Muscle layer of colon (tissue), 2 donors: ENCODE measurements at regions not wholly inside any gene's neighbourhood (a gene's known extent, or its start where the extent isn't known, plus 50 kb on each side); places are given as distances from the start of the nearest gene placed in this dataset.
"Not testable (repeated sequence)": the region's sequence is repeated elsewhere in the genome, so short reads cannot be mapped to it uniquely, and the experiment has no call there.

Experiments
- H3K27ac ChIP-seq: one replicate; pipeline ENCODE4 v1.7.0; 2013; ENCODE audit warnings: low read depth, mild to moderate bottlenecking, low read length, moderate library complexity
- H3K27me3 ChIP-seq, 2 donors: one replicate each; pipeline ENCODE4 v1.7.0; 2013; ENCODE audit warnings: low read length in 2 of 2, mild to moderate bottlenecking in 2 of 2; ENCODE audit not compliant: insufficient read depth in 2 of 2, control insufficient read depth in 1 of 2
- H3K36me3 ChIP-seq: one replicate; pipeline ENCODE4 v1.7.0; 2013; ENCODE audit warnings: mild to moderate bottlenecking, low read length; ENCODE audit not compliant: insufficient read depth
- H3K4me1 ChIP-seq: one replicate; pipeline ENCODE4 v1.7.0; 2013; ENCODE audit warnings: mild to moderate bottlenecking, low read length; ENCODE audit not compliant: insufficient read depth
- H3K4me3 ChIP-seq, 2 donors: one replicate each; pipeline ENCODE4 v1.7.0; 2013; ENCODE audit warnings: low read length in 2 of 2, low read depth in 1 of 2, mild to moderate bottlenecking in 1 of 2, moderate library complexity in 1 of 2
- H3K9ac ChIP-seq: one replicate; pipeline ENCODE4 v1.7.0; 2013; ENCODE audit warnings: low read length
- H3K9me3 ChIP-seq: one replicate; pipeline ENCODE4 v1.7.0; 2013; ENCODE audit warnings: mild to moderate bottlenecking, low read length
- donor health status: abdominal sarcoma.
- donor health status: Adenocarcinoma of cecum.

DNA sequence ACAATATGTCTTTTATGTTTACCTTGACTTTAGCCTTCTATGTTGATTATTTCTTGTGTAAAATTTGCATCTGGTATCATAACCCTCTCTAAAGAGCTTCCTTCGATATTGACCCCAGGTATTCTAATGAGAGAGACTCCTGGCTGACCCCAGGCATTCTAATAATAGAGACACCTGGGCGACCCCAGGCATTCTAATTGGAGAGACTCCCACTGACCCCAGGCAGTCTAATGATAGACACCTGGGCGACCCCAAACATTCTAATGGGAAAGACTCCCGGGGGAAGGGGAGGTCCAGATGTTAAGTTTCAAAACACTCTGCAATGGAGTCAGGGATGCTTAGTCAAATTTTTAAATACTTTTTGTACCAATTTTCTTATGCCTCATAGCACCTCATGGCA, 726.4 kb downstream of the COL12A1 start:
- Histone ChIP-seq H3K9me3 (no peaks in the 10 kb centered on the region), H3K4me3 (no peak overlapping the region), H3K9ac (no peak overlapping the region), H3K27ac (no peak overlapping the region), H3K27me3 (no peaks in the 10 kb centered on the region), H3K36me3 (no peaks in the 10 kb centered on the region), H3K4me1 (no peaks in the 10 kb centered on the region)

- H3K27me3 ChIP-seq, H3K4me3 ChIP-seq, H3K9me3 ChIP-seq, H3K36me3 ChIP-seq, H3K4me1 ChIP-seq, H3K27ac ChIP-seq, H3K9ac ChIP-seq: not testable (repeated sequence)
Observed at GRCh38 chr6:74474046-74474445, 731.8 kb downstream of the COL12A1 start.

DNA sequence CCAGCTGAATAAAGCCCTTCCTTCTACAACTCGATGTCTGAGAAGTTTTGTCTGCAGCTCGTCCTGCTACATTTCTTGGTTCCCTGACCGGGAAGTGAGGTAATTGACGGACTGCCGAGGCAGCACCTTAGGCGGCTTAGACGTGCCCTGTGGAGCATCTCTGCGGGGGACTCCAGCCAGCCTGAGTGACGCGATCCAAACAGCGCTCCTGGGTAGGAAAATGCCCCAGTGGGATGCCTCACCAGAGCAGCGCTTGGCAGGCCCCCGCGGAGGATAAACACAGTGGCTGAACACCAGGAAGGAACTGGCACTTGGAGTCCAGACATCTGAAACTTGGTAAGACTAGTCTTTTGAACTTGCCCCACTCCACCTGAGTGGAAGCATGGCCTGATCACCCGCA, 737.3 kb downstream of the COL12A1 start:
- H3K4me3 ChIP-seq, H3K9me3 ChIP-seq, H3K4me1 ChIP-seq, H3K27me3 ChIP-seq, H3K27ac ChIP-seq, H3K36me3 ChIP-seq, H3K9ac ChIP-seq: not testable (repeated sequence)

DNA sequence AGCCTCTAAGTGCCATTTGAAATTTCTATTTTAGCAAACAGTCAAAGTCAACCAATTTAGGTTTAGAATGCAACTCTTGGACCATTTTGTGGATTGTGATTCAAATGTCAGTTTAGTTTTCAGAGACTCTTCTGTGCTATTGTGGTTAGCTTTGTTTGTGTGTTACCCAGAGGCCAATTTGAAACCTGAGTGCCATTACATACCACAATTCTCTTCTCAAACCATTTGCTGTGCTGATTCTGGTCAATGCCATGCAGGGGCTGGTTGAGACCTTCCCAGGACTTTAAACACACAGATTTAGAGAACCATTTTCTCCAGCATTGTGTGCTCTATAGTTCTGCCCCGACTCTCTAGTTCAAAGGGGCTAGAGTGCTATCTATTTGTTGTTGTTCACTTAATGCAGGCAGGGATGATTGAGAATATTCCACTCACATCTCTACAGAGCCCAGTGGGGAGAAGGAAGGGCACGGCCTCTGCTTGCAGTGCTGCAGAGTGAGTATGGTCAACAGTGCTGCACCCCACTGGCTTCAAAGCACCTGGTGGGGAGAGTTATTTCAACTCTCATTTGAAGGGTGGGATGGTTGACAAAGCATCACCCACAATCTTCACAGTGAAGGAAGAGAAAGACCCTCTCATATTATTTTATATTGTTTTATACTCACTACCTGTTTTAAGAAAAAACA, 738.2 kb downstream of the COL12A1 start:
- no peak overlapping the region for H3K9ac ChIP-seq
- H3K4me3 ChIP-seq = no peak overlapping the region
- no peaks in the 10 kb centered on the region for H3K27me3 ChIP-seq
- H3K4me1 ChIP-seq = no peaks in the 10 kb centered on the region
- no peaks in the 10 kb centered on the region for H3K9me3 ChIP-seq
- H3K27ac ChIP-seq = no peak overlapping the region
- H3K36me3 ChIP-seq = no peaks in the 10 kb centered on the region

DNA sequence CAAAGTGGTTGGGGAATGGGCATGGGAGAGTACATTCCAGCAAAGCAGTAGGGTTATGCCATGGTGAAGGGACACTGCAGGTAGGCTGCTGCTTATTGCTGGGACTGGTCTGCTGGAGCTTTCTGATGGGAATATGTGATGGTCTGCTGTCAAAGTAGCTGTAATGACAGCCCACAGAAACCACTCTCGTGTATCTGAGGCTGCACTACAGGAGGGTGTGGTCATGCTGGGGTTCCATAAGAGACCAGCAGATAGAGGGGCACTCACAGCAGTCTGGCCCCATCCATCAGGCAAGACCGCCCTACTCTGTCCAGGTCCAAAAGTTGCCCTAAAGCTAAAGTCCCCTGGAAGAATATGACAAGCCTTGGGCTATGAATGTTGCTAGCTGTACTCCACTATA, 739.3 kb downstream of the COL12A1 start:
- Histone ChIP-seq H3K27ac (no peak overlapping the region), H3K27me3 (no peaks in the 10 kb centered on the region), H3K4me3 (no peak overlapping the region), H3K9me3 (no peaks in the 10 kb centered on the region), H3K4me1 (no peaks in the 10 kb centered on the region), H3K9ac (no peak overlapping the region), H3K36me3 (no peaks in the 10 kb centered on the region)

DNA sequence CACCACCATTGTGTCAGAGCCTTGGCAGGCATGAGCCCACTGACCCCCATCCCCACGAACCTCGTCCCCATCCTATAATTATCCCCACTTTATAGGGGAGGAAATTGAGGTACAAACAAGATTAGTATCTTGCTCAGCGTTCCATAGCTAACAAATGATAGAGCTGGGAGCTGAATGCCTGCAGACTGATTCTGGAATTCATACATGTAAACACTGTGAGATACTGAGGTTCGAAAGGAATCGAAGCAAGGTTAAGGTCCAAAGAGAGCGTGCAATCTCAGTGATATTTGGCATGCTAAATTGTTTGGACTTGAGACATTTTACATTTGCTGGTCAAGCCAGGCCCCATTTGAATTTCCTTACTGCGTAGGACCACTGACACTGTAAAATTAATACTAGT, 746.6 kb downstream of the COL12A1 start:
- H3K27ac ChIP-seq = no peak overlapping the region
- H3K36me3 ChIP-seq = no peaks in the 10 kb centered on the region
- no peak overlapping the region for H3K9ac ChIP-seq
- H3K9me3 ChIP-seq = no peaks in the 10 kb centered on the region
- H3K4me3 ChIP-seq = no peak overlapping the region
- no peaks in the 10 kb centered on the region for H3K27me3 ChIP-seq
- H3K4me1 ChIP-seq = no peaks in the 10 kb centered on the region

DNA sequence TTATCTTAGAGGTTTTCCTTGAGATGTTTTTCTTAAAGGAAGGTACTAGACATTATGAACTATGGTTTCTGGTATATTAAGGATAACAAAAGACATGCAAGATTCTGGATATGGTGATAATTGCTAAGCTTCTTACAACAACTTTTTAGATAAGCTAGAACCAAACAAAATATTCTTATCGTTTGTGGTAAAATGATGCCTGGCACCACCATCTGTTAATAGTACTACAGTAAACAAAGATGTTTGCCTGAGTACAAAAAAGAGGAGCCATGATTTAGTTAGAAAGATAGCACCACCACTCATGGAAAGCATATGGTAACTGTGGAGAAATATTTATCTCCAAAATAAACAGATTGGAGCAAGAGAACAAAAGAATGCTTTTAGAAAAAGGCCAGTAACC, 747.3 kb downstream of the COL12A1 start:
- no peak overlapping the region for H3K27ac ChIP-seq
- H3K36me3 ChIP-seq = no peaks in the 10 kb centered on the region
- H3K9ac ChIP-seq = no peak overlapping the region
- H3K9me3 ChIP-seq = no peaks in the 10 kb centered on the region
- no peaks in the 10 kb centered on the region for H3K27me3 ChIP-seq
- no peaks in the 10 kb centered on the region for H3K4me1 ChIP-seq
- H3K4me3 ChIP-seq = no peak overlapping the region

DNA sequence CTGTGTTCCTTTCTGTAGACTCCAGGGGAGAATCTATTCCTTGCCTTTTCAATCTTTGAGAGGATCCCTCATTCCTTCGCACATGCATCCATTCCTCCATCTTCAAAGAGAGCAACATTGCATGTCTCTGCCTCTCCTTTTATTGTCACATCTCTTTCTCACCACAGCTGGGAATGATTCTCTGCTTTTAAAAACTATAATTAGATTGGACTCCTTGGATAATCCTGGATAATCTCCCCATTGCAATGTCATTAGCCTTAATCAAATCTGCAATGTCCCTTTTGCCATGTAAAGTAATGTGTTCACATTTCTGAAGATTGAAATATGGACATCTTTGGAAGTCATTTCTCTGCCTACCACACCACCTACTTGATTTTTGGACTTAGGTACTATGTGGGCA, 750.1 kb downstream of the COL12A1 start:
- H3K9ac ChIP-seq = no peak overlapping the region
- no peaks in the 10 kb centered on the region for H3K9me3 ChIP-seq
- H3K4me3 ChIP-seq = no peak overlapping the region
- no peaks in the 10 kb centered on the region for H3K4me1 ChIP-seq
- no peaks in the 10 kb centered on the region for H3K27me3 ChIP-seq
- no peaks in the 10 kb centered on the region for H3K36me3 ChIP-seq
- no peak overlapping the region for H3K27ac ChIP-seq

- no peak overlapping the region for H3K27ac ChIP-seq
- H3K4me3 ChIP-seq = no peak overlapping the region
Observed at GRCh38 chr6:74451953-74452352, 753.9 kb downstream of the COL12A1 start.

GRCh38 chr6:74448850-74449249, 752.8 kb downstream of the CD109 start:
- H3K4me3 ChIP-seq = no peak overlapping the region
- no peaks in the 10 kb centered on the region for H3K4me1 ChIP-seq
- H3K36me3 ChIP-seq = no peaks in the 10 kb centered on the region
- H3K27me3 ChIP-seq = no peaks in the 10 kb centered on the region
- H3K9ac ChIP-seq = no peak overlapping the region
- H3K27ac ChIP-seq = no peak overlapping the region
- no peaks in the 10 kb centered on the region for H3K9me3 ChIP-seq

More at GRCh38 chr6:74451953-74452352, 753.9 kb downstream of the COL12A1 start:
- Histone ChIP-seq H3K27me3 (no peaks in the 10 kb centered on the region), H3K9me3 (no peaks in the 10 kb centered on the region), H3K36me3 (no peaks in the 10 kb centered on the region), H3K9ac (no peak overlapping the region), H3K4me1 (no peaks in the 10 kb centered on the region)

- no peak overlapping the region for H3K27ac ChIP-seq
Observed at GRCh38 chr6:74447013-74447412, 751.0 kb downstream of the CD109 start.

DNA sequence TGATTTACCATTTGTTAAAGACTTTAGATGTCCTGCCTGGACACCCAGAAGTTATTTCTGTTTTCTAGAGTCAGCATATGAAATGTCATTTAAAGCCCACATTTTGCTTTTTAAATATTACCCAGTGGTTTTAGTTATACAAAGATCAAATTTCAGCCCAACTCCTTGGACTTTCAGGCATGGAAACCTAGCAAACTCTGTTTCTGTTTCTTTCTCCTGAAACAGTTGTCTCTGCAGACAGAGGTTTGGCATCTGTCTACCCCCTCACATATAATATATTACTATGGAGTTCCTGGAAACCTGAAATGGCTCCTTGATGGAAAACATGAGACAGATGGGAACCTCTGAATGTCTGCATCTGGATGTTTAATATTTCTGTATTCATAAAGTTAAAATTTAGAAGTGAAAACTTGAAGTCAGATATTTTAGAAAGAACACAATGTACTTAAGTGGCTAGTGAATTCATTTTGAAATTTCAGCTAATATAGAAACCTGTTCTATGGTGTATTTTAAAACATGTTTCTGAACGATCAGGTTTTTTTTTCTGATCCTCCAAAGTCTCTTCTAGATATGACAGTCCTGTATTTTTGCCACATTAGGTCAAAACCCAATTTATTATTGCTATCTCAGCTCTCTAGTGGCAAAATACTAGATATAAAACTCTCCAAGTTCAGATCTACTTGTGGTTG, 743.3 kb downstream of the CD109 start:
- H3K4me3 ChIP-seq = no peak overlapping the region
- H3K9ac ChIP-seq = no peak overlapping the region
- no peaks in the 10 kb centered on the region for H3K27me3 ChIP-seq
- H3K36me3 ChIP-seq = no peaks in the 10 kb centered on the region
- H3K9me3 ChIP-seq = no peaks in the 10 kb centered on the region
- no peak overlapping the region for H3K27ac ChIP-seq
- peaks cover 6% of the 10 kb centered on the region for H3K4me1 ChIP-seq

More at GRCh38 chr6:74447013-74447412, 751.0 kb downstream of the CD109 start:
- H3K4me1 ChIP-seq = no peaks in the 10 kb centered on the region
- H3K9me3 ChIP-seq = no peaks in the 10 kb centered on the region
- H3K27me3 ChIP-seq = no peaks in the 10 kb centered on the region
- H3K4me3 ChIP-seq = no peak overlapping the region
- no peaks in the 10 kb centered on the region for H3K36me3 ChIP-seq
- H3K9ac ChIP-seq = no peak overlapping the region
